CD14-positive monocyte (primary cell): ENCODE measurements at regions not wholly inside any gene's neighbourhood (a gene's known extent, or its start where the extent isn't known, plus 50 kb on each side); places are given as distances from the start of the nearest gene placed in this dataset.

Source experiments
- DNase-seq, 3 donors: peaks; one replicate each; pipeline ENCODE4 v3.0.0-alpha.2; 2011 to 2022
- H2AFZ ChIP-seq: 2 replicates; pipeline ENCODE4 v1.6.0; 2012; ENCODE audit warnings: mild to moderate bottlenecking, low read depth, low read length, inconsistent platforms; ENCODE audit not compliant: insufficient read depth, poor library complexity, severe bottlenecking
- H3K27ac ChIP-seq, 2 donors: 1 replicate in 1 of 2; 2 replicates in 1 of 2; pipeline ENCODE4 v1.5.1; 2012 to 2013; ENCODE audit warnings: low read length in 2 of 2, control low read depth in 1 of 2, inconsistent platforms in 1 of 2, low read depth in 1 of 2, mild to moderate bottlenecking in 1 of 2
- H3K27me3 ChIP-seq, 2 donors: one replicate each; pipeline versions ENCODE4 v1.6.0 to v1.6.1; 2011 to 2013; ENCODE audit warnings: low read length in 2 of 2; ENCODE audit not compliant: control insufficient read depth in 2 of 2, insufficient read depth in 2 of 2
- H3K36me3 ChIP-seq, 2 donors: replicated peaks in 1 of 2; 1 replicate in 1 of 2; 2 replicates in 1 of 2; pipeline versions ENCODE4 v1.5.1 to v1.6.1; 2012 to 2013; ENCODE audit warnings: low read length in 2 of 2, control low read depth in 1 of 2, inconsistent platforms in 1 of 2, mild to moderate bottlenecking in 1 of 2; ENCODE audit not compliant: insufficient read depth in 2 of 2, control insufficient read depth in 1 of 2
- H3K4me1 ChIP-seq, 2 donors: 1 replicate in 1 of 2; 2 replicates in 1 of 2; pipeline versions ENCODE4 v1.5.1 to v1.6.1; 2012 to 2013; ENCODE audit warnings: low read length in 2 of 2, control low read depth in 1 of 2, inconsistent platforms in 1 of 2, mild to moderate bottlenecking in 1 of 2, moderate library complexity in 1 of 2; ENCODE audit not compliant: insufficient read depth in 2 of 2, control insufficient read depth in 1 of 2
- H3K4me2 ChIP-seq: replicated peaks from 2 replicates; pipeline ENCODE3; 2012; ENCODE audit warnings: low read length, moderate library complexity, mild to moderate bottlenecking; ENCODE audit not compliant: poor library complexity, severe bottlenecking; ENCODE audit errors: extremely low read depth
- H3K4me3 ChIP-seq, 3 experiments: fragments of 200-600 bp in 1 of 3; sonication (generic) in 1 of 3; replicated peaks in 1 of 3; 1 replicate in 2 of 3; 2 replicates in 1 of 3; pipeline ENCODE4 v1.5.1; 2011 to 2013; ENCODE audit warnings: low read length in 3 of 3, mild to moderate bottlenecking in 3 of 3, control low read depth in 2 of 3, low read depth in 2 of 3, inconsistent platforms in 1 of 3, moderate library complexity in 1 of 3
- H3K79me2 ChIP-seq: 2 replicates; pipeline ENCODE4 v1.6.0; 2012; ENCODE audit warnings: mild to moderate bottlenecking, control low read depth, inconsistent platforms, low read length, moderate library complexity; ENCODE audit not compliant: insufficient read depth
- H3K9ac ChIP-seq: 2 replicates; pipeline ENCODE4 v1.6.0; 2017; ENCODE audit warnings: low read length, mild to moderate bottlenecking; ENCODE audit not compliant: insufficient read depth, poor library complexity, severe bottlenecking
- H3K9me3 ChIP-seq, 2 donors: replicated peaks in 1 of 2; 1 replicate in 1 of 2; 2 replicates in 1 of 2; pipeline versions ENCODE4 v1.5.1 to v1.6.1; 2012 to 2013; ENCODE audit warnings: low read length in 2 of 2, control low read depth in 1 of 2; ENCODE audit not compliant: control insufficient read depth in 1 of 2, insufficient read depth in 1 of 2
- H4K20me1 ChIP-seq: 2 replicates; pipeline ENCODE4 v1.6.0; 2012; ENCODE audit warnings: mild to moderate bottlenecking, low read length, control low read depth, moderate library complexity; ENCODE audit not compliant: insufficient read depth
- H3K27ac Mint-ChIP-seq, 7 donors: one replicate each; pipeline ENCODE4 v1.8.0; 2020; ENCODE audit warnings: mild to moderate bottlenecking in 7 of 7, mixed read lengths in 7 of 7, moderate library complexity in 6 of 7, inconsistent platforms in 2 of 7
- H3K27me3 Mint-ChIP-seq, 3 donors: one replicate each; pipeline ENCODE4 v1.8.0; 2021 to 2022; ENCODE audit warnings: low read depth in 3 of 3, mild to moderate bottlenecking in 3 of 3, mixed read lengths in 3 of 3, moderate library complexity in 3 of 3, inconsistent platforms in 1 of 3
- H3K36me3 Mint-ChIP-seq, 2 donors: one replicate each; pipeline ENCODE4 v1.8.0; 2020; ENCODE audit warnings: mixed read lengths in 2 of 2, inconsistent platforms in 1 of 2, mild to moderate bottlenecking in 1 of 2
- H3K4me1 Mint-ChIP-seq: one replicate; pipeline ENCODE4 v1.8.0; 2020; ENCODE audit warnings: mild to moderate bottlenecking, mixed read lengths
- H3K4me3 Mint-ChIP-seq, 2 donors: one replicate each; pipeline ENCODE4 v1.8.0; 2020; ENCODE audit warnings: mild to moderate bottlenecking in 2 of 2, mixed read lengths in 2 of 2, moderate library complexity in 1 of 2
- H3K9me3 Mint-ChIP-seq, 7 donors: one replicate each; pipeline ENCODE4 v1.8.0; 2020 to 2022; ENCODE audit warnings: mixed read lengths in 7 of 7, mild to moderate bottlenecking in 6 of 7, moderate library complexity in 6 of 7, inconsistent platforms in 2 of 7
- CTCF ChIP-seq: fragments of 200-600 bp; IDR thresholded peaks from one replicate; pipeline ENCODE4 v1.8.0; 2022; ENCODE audit warnings: antibody characterized with exemption, mild to moderate bottlenecking
- WGBS: methylation state at CpG from one replicate; pipeline ENCODE4 v1.1.5; 2013; ENCODE audit warnings: missing lambda C conversion rate; ENCODE audit not compliant: insufficient coverage; 5-methylcytosine and 5-hydroxymethylcytosine counted together
- intact Hi-C, 2 donors: fragments of 100-400 bp; cut with micrococcal nuclease; formaldehyde crosslinking; loops; one replicate each; pipeline versions ENCODE4 v1.15.0 to v1.15.1; 2023

- H3K4me3 ChIP-seq = no peak overlapping the region
- no peak overlapping the region for H3K4me2 ChIP-seq
- H3K27me3 ChIP-seq = no peaks in the 10 kb centered on the region
- no peak for TF ChIP-seq CTCF
- no peaks in the 10 kb centered on the region for H3K4me1 ChIP-seq
- Mint-ChIP-seq H3K4me3 (no peak overlapping the region), H3K4me1 (no peaks in the 10 kb centered on the region), H3K9me3 (peaks cover 0 to 3% (median 1%) of the 10 kb centered on the region in 7 donors), H3K27me3 (no peaks in the 10 kb centered on the region), H3K27ac (no peak overlapping the region), H3K36me3 (no peaks in the 10 kb centered on the region)
- DNase-seq = no peak
- no peak overlapping the region for H3K9ac ChIP-seq
- no peaks in the 10 kb centered on the region for H3K79me2 ChIP-seq
- H2AFZ ChIP-seq = no peak overlapping the region
- no peaks in the 10 kb centered on the region for H3K36me3 ChIP-seq
- no peaks in the 10 kb centered on the region for H3K9me3 ChIP-seq
- no peaks in the 10 kb centered on the region for H4K20me1 ChIP-seq
- H3K27ac ChIP-seq = no peak overlapping the region
- intact Hi-C loops = no loop called here
Measured at GRCh38 chr2:5339473-5339872, 352.7 kb upstream of the SOX11 start.

- no peak overlapping the region for H2AFZ ChIP-seq
Measured at GRCh38 chr2:5343785-5344335, 348.3 kb upstream of the SOX11 start.

More at GRCh38 chr2:5343785-5344335, 348.3 kb upstream of the SOX11 start:
- no peak for DNase-seq
- no peaks in the 10 kb centered on the region for H3K27me3 Mint-ChIP-seq
- Histone ChIP-seq H3K4me1 (no peaks in the 10 kb centered on the region), H3K36me3 (no peaks in the 10 kb centered on the region), H3K79me2 (no peaks in the 10 kb centered on the region), H4K20me1 (no peaks in the 10 kb centered on the region), H3K9me3 (no peaks in the 10 kb centered on the region), H3K27ac (no peak overlapping the region), H3K4me2 (no peak overlapping the region), H3K27me3 (no peaks in the 10 kb centered on the region), H3K4me3 (no peak overlapping the region), H3K9ac (no peak overlapping the region)
- no peak overlapping the region for H3K4me3 Mint-ChIP-seq
- WGBS = 0% methylated on average over 1 of the region's 6 CpGs
- H3K9me3 Mint-ChIP-seq = peaks cover 0 to 4% (median 0%) of the 10 kb centered on the region in 7 donors
- intact Hi-C loops = no loop called here
- TF ChIP-seq CTCF = no peak
- no peaks in the 10 kb centered on the region for H3K4me1 Mint-ChIP-seq
- no peaks in the 10 kb centered on the region for H3K36me3 Mint-ChIP-seq
- H3K27ac Mint-ChIP-seq = no peak overlapping the region
